ENCODE measurements at regions not wholly inside any gene's neighbourhood (a gene's known extent, or its start where the extent isn't known, plus 50 kb on each side); places are given as distances from the start of the nearest gene placed in this dataset.

DNA sequence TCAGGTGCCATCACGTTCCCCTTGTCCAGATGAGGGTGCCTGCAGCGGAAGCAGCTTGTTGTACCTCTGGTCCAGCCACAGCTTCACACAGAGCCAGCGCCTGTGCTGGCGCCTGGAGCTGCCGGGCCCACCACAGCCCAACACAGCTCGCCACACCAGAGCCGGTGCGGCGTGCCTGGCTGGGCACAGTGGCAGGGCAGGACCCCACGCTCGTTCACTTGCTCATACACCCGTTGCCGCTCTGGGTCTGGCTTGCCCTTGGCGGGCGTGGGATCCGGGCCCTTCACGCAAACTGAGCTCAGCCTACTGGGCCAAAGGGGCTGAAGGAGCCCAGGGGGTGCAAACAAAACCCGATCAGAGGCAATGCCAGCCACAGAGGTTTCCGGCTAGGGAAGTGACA, 492.5 kb upstream of the MANEA start:
- TF ChIP-seq POLR2A (IDR thresholded peaks at IDR 0.05; ENCODE audit: low read depth, low read length) (no peak), TAF1 (IDR thresholded peaks at IDR 0.05; ENCODE audit: low read depth, low read length) (no peak), POLR2AphosphoS5 (IDR thresholded peaks at IDR 0.05; ENCODE audit: low read depth, low read length) (no peak)

Data from GM12891 (cell line).